Fibroblast of pulmonary artery (primary cell): ENCODE measurements at regions not wholly inside any gene's neighbourhood (a gene's known extent, or its start where the extent isn't known, plus 50 kb on each side); places are given as distances from the start of the nearest gene placed in this dataset.
A peak's percentile ranks its signal among the peaks of the same experiment; 100 is the strongest.

ENCODE experiments used
- DNase-seq: peaks from one replicate; pipeline ENCODE4 v3.0.0-alpha.2; 2010; ENCODE audit warnings: low read depth
- H3K4me3 ChIP-seq: replicated peaks from 2 replicates; pipeline ENCODE4 v1.5.1; 2011; ENCODE audit warnings: low read depth, mild to moderate bottlenecking, control low read depth, low read length, moderate library complexity
- CTCF ChIP-seq: IDR thresholded peaks from 2 replicates; pipeline ENCODE4 v1.5.1; 2011; ENCODE audit warnings: mild to moderate bottlenecking, control low read depth, low read length, inconsistent platforms; ENCODE audit errors: missing control alignments

- no peak overlapping the region for H3K4me3 ChIP-seq
- DNase-seq: no peak
- no peak for TF ChIP-seq CTCF
These were observed 157.0 kb upstream of the NEBL start for GRCh38 chr10:21053953-21054690.

- H3K4me3 ChIP-seq: no peak overlapping the region
- no peak for TF ChIP-seq CTCF
These were observed 155.6 kb upstream of the NEBL start for GRCh38 chr10:21052709-21053104.

GRCh38 chr10:21052072-21052708 lies 155.1 kb upstream of the NEBL start:
- TF ChIP-seq CTCF: no peak
- H3K4me3 ChIP-seq: no peak overlapping the region
- no peak for DNase-seq

More at GRCh38 chr10:21052709-21053104, 155.6 kb upstream of the NEBL start:
- no peak for DNase-seq

GRCh38 chr10:21049482-21049881 lies 152.4 kb upstream of the NEBL start:
- no peak for DNase-seq
- H3K4me3 ChIP-seq: no peak overlapping the region
- no peak for TF ChIP-seq CTCF

- DNase-seq: no peak
- no peak for TF ChIP-seq CTCF
- H3K4me3 ChIP-seq: no peak overlapping the region
These were observed 151.0 kb upstream of the NEBL start for GRCh38 chr10:21048068-21048467.

- no peak for TF ChIP-seq CTCF
These were observed 150.4 kb upstream of the NEBL start for GRCh38 chr10:21047511-21047910.

More at GRCh38 chr10:21047511-21047910, 150.4 kb upstream of the NEBL start:
- H3K4me3 ChIP-seq: no peak overlapping the region
- peak; percentile 20 for DNase-seq
